Kidney (tissue), 13 donors: ENCODE measurements at regions not wholly inside any gene's neighbourhood (a gene's known extent, or its start where the extent isn't known, plus 50 kb on each side); places are given as distances from the start of the nearest gene placed in this dataset.
"Not testable (repeated sequence)": the region's sequence is repeated elsewhere in the genome, so short reads cannot be mapped to it uniquely, and the experiment has no call there.

Source experiments
- DNase-seq, 5 donors: peaks; one replicate each; pipeline ENCODE4 v3.0.0-alpha.2; 2013 to 2020
- FAIRE-seq: peaks from 2 replicates; lab custom pipeline; 2012; peaks lifted over from hg19 to GRCh38; lab: Jason Lieb, UNC
- H3K27ac ChIP-seq, 2 donors: one replicate each; pipeline ENCODE4 v1.7.0; 2013; ENCODE audit warnings: low read depth in 2 of 2, low read length in 2 of 2, inconsistent platforms in 1 of 2
- H3K27me3 ChIP-seq: one replicate; pipeline ENCODE4 v1.7.1; 2013; ENCODE audit warnings: low read length, inconsistent platforms; ENCODE audit not compliant: control insufficient read depth, insufficient read depth
- H3K36me3 ChIP-seq, 3 donors: one replicate each; pipeline versions ENCODE4 v1.7.0 to v1.7.1; 2013; ENCODE audit warnings: low read length in 3 of 3, control low read depth in 1 of 3, inconsistent platforms in 1 of 3; ENCODE audit not compliant: insufficient read depth in 3 of 3, control insufficient read depth in 2 of 3
- H3K4me1 ChIP-seq, 3 donors: one replicate each; pipeline versions ENCODE4 v1.7.0 to v1.7.1; 2013; ENCODE audit warnings: low read length in 3 of 3, inconsistent platforms in 1 of 3, low read depth in 1 of 3; ENCODE audit not compliant: control insufficient read depth in 2 of 3, insufficient read depth in 2 of 3
- H3K4me3 ChIP-seq, 3 donors: one replicate each; pipeline versions ENCODE4 v1.7.0 to v1.8.1; 2013; ENCODE audit warnings: low read length in 3 of 3, control low read depth in 1 of 3, inconsistent platforms in 1 of 3
- H3K9ac ChIP-seq, 3 donors: one replicate each; pipeline versions ENCODE4 v1.7.0 to v1.7.1; 2013; ENCODE audit warnings: low read length in 3 of 3, control low read depth in 1 of 3, inconsistent platforms in 1 of 3
- H3K9me3 ChIP-seq, 3 donors: one replicate each; pipeline versions ENCODE4 v1.7.0 to v1.7.1; 2013; ENCODE audit warnings: low read length in 3 of 3, control low read depth in 1 of 3, inconsistent platforms in 1 of 3; ENCODE audit not compliant: control insufficient read depth in 2 of 3, insufficient read depth in 1 of 3
- CTCF ChIP-seq: IDR thresholded peaks from 3 replicates; pipeline ENCODE4 v1.5.1; 2012; ENCODE audit warnings: mild to moderate bottlenecking, moderate library complexity, borderline replicate concordance; ENCODE audit not compliant: insufficient read depth; ENCODE audit errors: extremely low read depth
- intact Hi-C: fragments of 100-400 bp; cut with DNase I; formaldehyde crosslinking; loops from one replicate; pipeline ENCODE4 v1.11.1; 2022
- donor health status: control.
- donor health status: control.
- donor health status: control.
- donor health status: control.
- donor health status: control.
- donor health status: DM: yes; HTN: yes; CAD: no.
- donor health status: Normal renal cell carcinoma (clear cell type).

- no peak overlapping the region for H3K27ac ChIP-seq
- no peak for TF ChIP-seq CTCF
- H3K36me3 ChIP-seq: no peaks in the 10 kb centered on the region
- H3K4me3 ChIP-seq: no peak overlapping the region
- H3K9me3 ChIP-seq: no peaks in the 10 kb centered on the region
- no peak for FAIRE-seq
- H3K27me3 ChIP-seq: no peaks in the 10 kb centered on the region
- H3K9ac ChIP-seq: no peak overlapping the region
- H3K4me1 ChIP-seq: no peaks in the 10 kb centered on the region
- intact Hi-C loops: no loop called here
- no peak for DNase-seq
These were observed 70.5 kb upstream of the GOLGA8B start for GRCh38 chr15:34653992-34654391.

- FAIRE-seq, H3K9me3 ChIP-seq, intact Hi-C loops: not testable (repeated sequence)
These were observed 69.9 kb upstream of the GOLGA8B start for GRCh38 chr15:34653326-34653725.

GRCh38 chr15:34652726-34653033 lies 69.2 kb upstream of the GOLGA8B start:
- H3K4me3 ChIP-seq: no peak overlapping the region
- no peaks in the 10 kb centered on the region for H3K4me1 ChIP-seq
- intact Hi-C loops: no loop called here
- no peak for TF ChIP-seq CTCF
- no peak overlapping the region for H3K9ac ChIP-seq
- no peaks in the 10 kb centered on the region for H3K36me3 ChIP-seq
- DNase-seq (no peak), FAIRE-seq (no peak)
- H3K27ac ChIP-seq: no peak overlapping the region
- no peaks in the 10 kb centered on the region for H3K27me3 ChIP-seq
- H3K9me3 ChIP-seq: no peaks in the 10 kb centered on the region

More at GRCh38 chr15:34653326-34653725, 69.9 kb upstream of the GOLGA8B start:
- DNase-seq, H3K27me3 ChIP-seq, H3K27ac ChIP-seq, H3K36me3 ChIP-seq, H3K4me1 ChIP-seq, H3K9ac ChIP-seq, H3K4me3 ChIP-seq: not testable (repeated sequence)

- DNase-seq (no peak), FAIRE-seq (no peak)
- no peaks in the 10 kb centered on the region for H3K9me3 ChIP-seq
- no peaks in the 10 kb centered on the region for H3K36me3 ChIP-seq
- no peak overlapping the region for H3K27ac ChIP-seq
- intact Hi-C loops: no loop called here
- H3K4me1 ChIP-seq: no peaks in the 10 kb centered on the region
- no peak overlapping the region for H3K9ac ChIP-seq
- no peaks in the 10 kb centered on the region for H3K27me3 ChIP-seq
- TF ChIP-seq CTCF: no peak
- no peak overlapping the region for H3K4me3 ChIP-seq
These were observed 68.7 kb upstream of the GOLGA8B start for GRCh38 chr15:34651997-34652725.
